PFSK-1 (cell line): ENCODE measurements at regions not wholly inside any gene's neighbourhood (a gene's known extent, or its start where the extent isn't known, plus 50 kb on each side); places are given as distances from the start of the nearest gene placed in this dataset.

Source experiments
- FOXP2 ChIP-seq: optimal IDR thresholded peaks from 2 replicates; pipeline ENCODE3; 2011; ENCODE audit warnings: borderline replicate concordance, control low read depth, inconsistent platforms; ENCODE audit not compliant: insufficient read depth; ENCODE audit errors: extremely low read length, extremely low read depth
- POLR2AphosphoS5 ChIP-seq: IDR thresholded peaks from 2 replicates; pipeline ENCODE4 v1.6.1; 2012; ENCODE audit warnings: low read depth, mild to moderate bottlenecking, control low read depth, low read length, moderate library complexity
- REST ChIP-seq, 2 experiments: IDR thresholded peaks; 2 replicates each; pipeline versions ENCODE4 v1.6.1 to v1.8.0; 2011 to 2012; ENCODE audit warnings: low read depth in 2 of 2, low read length in 2 of 2, control low read depth in 1 of 2, inconsistent platforms in 1 of 2, mild to moderate bottlenecking in 1 of 2, moderate library complexity in 1 of 2; ENCODE audit not compliant: insufficient read depth in 1 of 2
- SIN3A ChIP-seq: IDR thresholded peaks from 2 replicates; pipeline ENCODE4 v1.6.1; 2012; ENCODE audit warnings: mild to moderate bottlenecking, low read length, moderate library complexity, borderline replicate concordance; ENCODE audit not compliant: insufficient read depth
- TAF1 ChIP-seq: IDR thresholded peaks from 2 replicates; pipeline ENCODE4 v1.6.1; 2012; ENCODE audit warnings: low read length, control low read depth, borderline replicate concordance; ENCODE audit not compliant: insufficient read depth

GRCh38 chr6:79818471-79818870 is 128.9 kb downstream of the ELOVL4 start:
- TF ChIP-seq REST (IDR thresholded peaks at IDR 0.05; ENCODE audit: insufficient read depth in 1 of 2, low read depth in 2 of 2, low read length in 2 of 2) (no peak), POLR2AphosphoS5 (no peak), TAF1 (no peak), SIN3A (no peak), FOXP2 (no peak)

- TF ChIP-seq SIN3A, result no peak
- no peak for TF ChIP-seq REST (IDR thresholded peaks at IDR 0.05; ENCODE audit: insufficient read depth in 1 of 2, low read depth in 2 of 2, low read length in 2 of 2)
- TF ChIP-seq TAF1, result no peak
- no peak for TF ChIP-seq POLR2AphosphoS5
- TF ChIP-seq FOXP2, result no peak
Observed at GRCh38 chr6:79814940-79815339, 132.4 kb downstream of the ELOVL4 start.

GRCh38 chr6:79813854-79814709 is 133.3 kb downstream of the ELOVL4 start:
- TF ChIP-seq POLR2AphosphoS5 (no peak), REST (IDR thresholded peaks at IDR 0.05; ENCODE audit: insufficient read depth in 1 of 2, low read depth in 2 of 2, low read length in 2 of 2) (no peak), FOXP2 (no peak), SIN3A (no peak), TAF1 (no peak)

- TF ChIP-seq REST (IDR thresholded peaks at IDR 0.05; ENCODE audit: insufficient read depth in 1 of 2, low read depth in 2 of 2, low read length in 2 of 2) (no peak), FOXP2 (no peak), POLR2AphosphoS5 (no peak)
Observed at GRCh38 chr6:79813143-79813850, 134.1 kb downstream of the ELOVL4 start.
